K562 (cell line): ENCODE measurements at regions not wholly inside any gene's neighbourhood (a gene's known extent, or its start where the extent isn't known, plus 50 kb on each side); places are given as distances from the start of the nearest gene placed in this dataset.

Experiments
- BCOR ChIP-seq: fragments of 450-650 bp; IDR thresholded peaks from 2 replicates; pipeline ENCODE4 v1.6.1; 2016
- CHD2 ChIP-seq: IDR thresholded peaks from 2 replicates; pipeline ENCODE4 v1.6.1; 2011; ENCODE audit warnings: low read depth, low read length
- CTCF ChIP-seq, 3 experiments: IDR thresholded peaks in 2 of 3; conservative IDR thresholded peaks in 1 of 3; 2 replicates each; pipeline ENCODE4 v1.5.1; 2011 to 2012; ENCODE audit warnings: low read length in 3 of 3, mild to moderate bottlenecking in 3 of 3, control low read depth in 2 of 3, improper control_type of control experiment in 1 of 3, inconsistent platforms in 1 of 3, low read depth in 1 of 3, mixed read lengths in 1 of 3, moderate library complexity in 1 of 3; ENCODE audit not compliant: insufficient read depth in 2 of 3
- HMGXB4 ChIP-seq: sonication (generic); formaldehyde crosslinking; IDR thresholded peaks from 2 replicates; pipeline ENCODE4 v1.8.1; 2023; ENCODE audit warnings: mild to moderate bottlenecking, missing genetic modification reagents
- MAFK ChIP-seq: IDR thresholded peaks from 2 replicates; pipeline ENCODE4 v1.6.1; 2011; ENCODE audit warnings: low read length, improper control_type of control experiment
- SIN3A ChIP-seq, 2 experiments: fragments of 150-350 bp in 1 of 2; IDR thresholded peaks; 2 replicates each; pipeline ENCODE4 v1.6.1; 2011 to 2016; ENCODE audit warnings: borderline replicate concordance in 2 of 2, low read depth in 2 of 2, low read length in 2 of 2, mild to moderate bottlenecking in 2 of 2, moderate library complexity in 2 of 2; ENCODE audit not compliant: control insufficient read depth in 1 of 2
- TCF7L2 ChIP-seq: fragments of 150-350 bp; IDR thresholded peaks from 2 replicates; pipeline ENCODE4 v1.6.1; 2016; ENCODE audit warnings: low read depth, mild to moderate bottlenecking, low read length, moderate library complexity
- U2AF2 ChIP-seq: fragments of 200-400 bp; formaldehyde crosslinking; optimal IDR thresholded peaks from 2 replicates; pipeline ENCODE3; 2017; ENCODE audit warnings: low read depth, mild to moderate bottlenecking, low read length
- ZNF146 ChIP-seq: IDR thresholded peaks from one replicate; pipeline ENCODE4 v1.6.1; 2018; ENCODE audit warnings: missing compliant biosample characterization; ENCODE audit not compliant: unreplicated experiment
- ZNF507 ChIP-seq: conservative IDR thresholded peaks from 2 replicates; pipeline ENCODE4 v1.6.1; 2017; ENCODE audit warnings: missing genetic modification characterization, missing compliant biosample characterization

GRCh38 chr11:88015170-88015569 is 160.1 kb downstream of the RAB38 start:
- TF ChIP-seq TCF7L2 (no peak), ZNF146 (no peak), CHD2 (no peak), HMGXB4 (CRISPR knock-in tag) (no peak), MAFK (no peak), U2AF2 (no peak), CTCF (IDR thresholded peaks at IDR 0.05 in 2 of 3, conservative IDR thresholded peaks at IDR 0.05 in 1 of 3; ENCODE audit: insufficient read depth in 2 of 3, low read depth in 1 of 3, low read length in 3 of 3) (no peak), ZNF507 (tag) (no peak), BCOR (no peak), SIN3A (IDR thresholded peaks at IDR 0.05; ENCODE audit: borderline replicate concordance in 2 of 2, control insufficient read depth in 1 of 2, low read depth in 2 of 2, low read length in 2 of 2) (no peak)
